Endothelial cell (in vitro differentiated cells): ENCODE measurements at regions not wholly inside any gene's neighbourhood (a gene's known extent, or its start where the extent isn't known, plus 50 kb on each side); places are given as distances from the start of the nearest gene placed in this dataset.

Source experiments
- DNase-seq: peaks from one replicate; pipeline ENCODE4 v3.0.0; 2021; ENCODE audit warnings: low spot score
- H3K27ac Mint-ChIP-seq: one replicate; pipeline ENCODE4 v1.8.0; 2021; ENCODE audit warnings: mixed read lengths, inconsistent platforms; ENCODE audit not compliant: unreplicated experiment
- H3K27me3 Mint-ChIP-seq: one replicate; pipeline ENCODE4 v1.8.0; 2021; ENCODE audit warnings: mild to moderate bottlenecking, moderate library complexity, mixed read lengths, inconsistent platforms; ENCODE audit not compliant: unreplicated experiment
- H3K36me3 Mint-ChIP-seq: one replicate; pipeline ENCODE4 v1.8.0; 2021; ENCODE audit warnings: mild to moderate bottlenecking, low read depth, mixed read lengths, inconsistent platforms; ENCODE audit not compliant: unreplicated experiment
- H3K4me1 Mint-ChIP-seq: one replicate; pipeline ENCODE4 v1.8.0; 2021; ENCODE audit warnings: mild to moderate bottlenecking, mixed read lengths, inconsistent platforms; ENCODE audit not compliant: unreplicated experiment
- H3K4me3 Mint-ChIP-seq: one replicate; pipeline ENCODE4 v1.8.0; 2021; ENCODE audit warnings: mild to moderate bottlenecking, mixed read lengths, inconsistent platforms; ENCODE audit not compliant: unreplicated experiment
- H3K9me3 Mint-ChIP-seq: one replicate; pipeline ENCODE4 v1.8.0; 2021; ENCODE audit warnings: mixed read lengths, inconsistent platforms; ENCODE audit not compliant: unreplicated experiment
- TF ChIP-seq, protein P1 (sequence below): fragments of 200-600 bp; sonication (generic); IDR thresholded peaks from one replicate; pipeline ENCODE4 v1.5.0; 2021; ENCODE audit warnings: antibody characterized with exemption; ENCODE audit not compliant: unreplicated experiment

DNA sequence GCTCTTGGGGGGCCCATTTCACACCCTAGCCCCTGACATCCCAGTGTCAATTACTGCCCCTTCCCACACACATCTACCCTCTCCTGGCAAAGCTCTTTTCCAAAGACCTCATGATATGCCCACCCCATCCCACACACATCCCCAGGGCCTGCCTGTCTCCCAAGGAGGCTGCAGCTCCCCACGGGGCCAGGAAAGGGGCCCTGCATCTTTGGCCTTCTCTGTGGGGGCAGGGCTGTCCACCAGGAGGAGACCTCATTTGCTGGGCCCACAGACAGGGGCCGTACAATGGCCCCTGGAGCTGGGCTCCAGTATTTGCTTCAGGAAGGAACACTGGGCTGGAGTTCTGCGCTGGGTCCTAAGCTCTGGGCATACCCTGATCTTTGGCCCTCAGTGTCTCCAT, 65.6 kb upstream of the RUNX3 start:
- no peaks in the 10 kb centered on the region for H3K9me3 Mint-ChIP-seq
- TF ChIP-seq, protein P1, sequence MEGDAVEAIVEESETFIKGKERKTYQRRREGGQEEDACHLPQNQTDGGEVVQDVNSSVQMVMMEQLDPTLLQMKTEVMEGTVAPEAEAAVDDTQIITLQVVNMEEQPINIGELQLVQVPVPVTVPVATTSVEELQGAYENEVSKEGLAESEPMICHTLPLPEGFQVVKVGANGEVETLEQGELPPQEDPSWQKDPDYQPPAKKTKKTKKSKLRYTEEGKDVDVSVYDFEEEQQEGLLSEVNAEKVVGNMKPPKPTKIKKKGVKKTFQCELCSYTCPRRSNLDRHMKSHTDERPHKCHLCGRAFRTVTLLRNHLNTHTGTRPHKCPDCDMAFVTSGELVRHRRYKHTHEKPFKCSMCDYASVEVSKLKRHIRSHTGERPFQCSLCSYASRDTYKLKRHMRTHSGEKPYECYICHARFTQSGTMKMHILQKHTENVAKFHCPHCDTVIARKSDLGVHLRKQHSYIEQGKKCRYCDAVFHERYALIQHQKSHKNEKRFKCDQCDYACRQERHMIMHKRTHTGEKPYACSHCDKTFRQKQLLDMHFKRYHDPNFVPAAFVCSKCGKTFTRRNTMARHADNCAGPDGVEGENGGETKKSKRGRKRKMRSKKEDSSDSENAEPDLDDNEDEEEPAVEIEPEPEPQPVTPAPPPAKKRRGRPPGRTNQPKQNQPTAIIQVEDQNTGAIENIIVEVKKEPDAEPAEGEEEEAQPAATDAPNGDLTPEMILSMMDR, result no peak
- H3K36me3 Mint-ChIP-seq, result peaks cover 11% of the 10 kb centered on the region
- no peak overlapping the region for H3K27ac Mint-ChIP-seq
- peaks cover 14% of the 10 kb centered on the region for H3K4me1 Mint-ChIP-seq
- H3K4me3 Mint-ChIP-seq, result no peak overlapping the region
- peaks cover 5% of the 10 kb centered on the region for H3K27me3 Mint-ChIP-seq
- DNase-seq, result no peak

DNA sequence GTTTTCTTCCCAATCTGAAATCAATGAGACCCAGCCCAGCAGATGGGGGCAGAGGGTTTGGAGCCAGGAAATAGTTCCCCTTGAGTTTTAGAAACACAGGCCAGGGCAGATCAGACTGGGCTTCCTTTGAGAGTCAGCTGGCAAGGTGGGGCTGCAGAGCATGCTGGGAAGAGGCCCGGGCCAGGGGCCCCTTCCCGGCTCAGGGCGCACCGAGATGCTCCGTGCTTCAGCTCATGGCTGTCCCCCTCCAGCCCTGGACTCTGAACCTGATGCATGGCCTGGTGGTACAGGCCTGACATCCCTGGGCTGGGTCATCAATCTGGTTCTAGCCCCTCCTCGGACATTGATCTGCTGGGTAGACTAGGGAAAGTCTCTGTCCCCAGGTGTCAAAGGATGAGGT, 65.1 kb upstream of the RUNX3 start:
- no peak overlapping the region for H3K4me3 Mint-ChIP-seq
- H3K36me3 Mint-ChIP-seq, result peaks cover 11% of the 10 kb centered on the region
- no peak for DNase-seq
- peaks cover 5% of the 10 kb centered on the region for H3K27me3 Mint-ChIP-seq
- TF ChIP-seq, protein P1, result no peak
- no peaks in the 10 kb centered on the region for H3K9me3 Mint-ChIP-seq
- H3K4me1 Mint-ChIP-seq, result peaks cover 14% of the 10 kb centered on the region
- no peak overlapping the region for H3K27ac Mint-ChIP-seq

DNA sequence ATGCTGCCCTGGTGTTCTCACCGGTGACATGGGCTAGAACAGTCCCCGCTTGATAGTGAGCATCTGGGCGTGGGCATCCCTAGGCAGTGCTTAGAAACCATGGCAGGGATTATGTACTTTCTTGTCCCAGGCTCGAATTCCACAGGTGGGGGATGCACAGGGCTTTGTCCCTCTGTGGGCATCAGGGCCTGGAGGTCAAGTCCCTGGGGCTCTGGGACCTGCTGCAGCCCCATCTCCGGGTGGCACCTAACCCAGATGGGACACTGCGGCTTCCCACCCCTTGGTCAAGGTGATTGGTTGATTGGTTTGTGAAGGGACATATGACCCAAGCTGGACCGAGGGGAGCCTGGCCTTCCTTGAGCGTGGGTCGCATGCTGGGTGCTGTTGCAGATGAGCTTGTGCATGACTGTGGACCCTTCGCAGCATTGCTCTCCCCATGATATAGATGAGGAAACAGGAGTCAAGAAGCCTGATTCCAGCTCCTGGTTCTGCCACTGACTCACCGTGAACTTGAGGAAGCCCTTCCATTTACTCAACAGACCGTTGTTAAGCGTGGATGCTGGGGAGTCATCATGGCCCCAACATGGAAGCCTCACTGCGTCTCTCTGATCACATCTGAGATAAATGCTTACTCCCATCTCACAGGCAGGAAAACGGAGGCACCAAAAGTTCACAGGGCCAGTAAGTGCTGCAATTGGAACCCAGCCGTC, 64.0 kb upstream of the RUNX3 start:
- Mint-ChIP-seq H3K4me1 (peaks cover 18% of the 10 kb centered on the region), H3K4me3 (no peak overlapping the region), H3K36me3 (peaks cover 15% of the 10 kb centered on the region), H3K27ac (no peak overlapping the region), H3K27me3 (peaks cover 4% of the 10 kb centered on the region), H3K9me3 (no peaks in the 10 kb centered on the region)
- no peak for DNase-seq
- TF ChIP-seq, protein P1, result no peak

DNA sequence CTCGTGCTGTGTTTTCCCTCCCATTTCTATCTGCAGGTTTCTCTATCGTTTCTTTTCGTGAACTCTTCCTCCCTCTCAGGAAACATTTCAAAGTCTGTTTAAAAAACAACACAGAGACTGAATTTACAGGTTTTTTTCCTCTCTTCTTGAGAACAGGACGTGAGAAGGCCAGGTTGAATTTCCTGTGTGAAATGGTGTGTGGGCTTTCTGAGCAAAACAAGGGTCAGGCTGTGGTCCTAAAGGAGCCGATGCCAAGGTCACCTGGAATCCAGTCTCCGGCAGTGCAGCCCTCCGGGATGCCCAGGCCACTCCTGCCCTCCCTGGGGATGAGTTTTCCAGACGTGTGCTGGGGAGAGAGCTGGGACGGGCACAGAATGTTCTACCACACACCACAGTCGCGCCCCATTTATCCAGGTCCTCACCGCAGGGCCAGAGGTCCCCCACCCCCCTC, 62.7 kb upstream of the RUNX3 start:
- Mint-ChIP-seq H3K4me1 (peaks cover 18% of the 10 kb centered on the region), H3K9me3 (no peaks in the 10 kb centered on the region), H3K27ac (peak overlapping the region; percentile 7), H3K4me3 (peak overlapping the region; percentile 6), H3K27me3 (peaks cover 11% of the 10 kb centered on the region), H3K36me3 (peaks cover 15% of the 10 kb centered on the region)
- TF ChIP-seq, protein P1, result no peak
- no peak for DNase-seq

DNA sequence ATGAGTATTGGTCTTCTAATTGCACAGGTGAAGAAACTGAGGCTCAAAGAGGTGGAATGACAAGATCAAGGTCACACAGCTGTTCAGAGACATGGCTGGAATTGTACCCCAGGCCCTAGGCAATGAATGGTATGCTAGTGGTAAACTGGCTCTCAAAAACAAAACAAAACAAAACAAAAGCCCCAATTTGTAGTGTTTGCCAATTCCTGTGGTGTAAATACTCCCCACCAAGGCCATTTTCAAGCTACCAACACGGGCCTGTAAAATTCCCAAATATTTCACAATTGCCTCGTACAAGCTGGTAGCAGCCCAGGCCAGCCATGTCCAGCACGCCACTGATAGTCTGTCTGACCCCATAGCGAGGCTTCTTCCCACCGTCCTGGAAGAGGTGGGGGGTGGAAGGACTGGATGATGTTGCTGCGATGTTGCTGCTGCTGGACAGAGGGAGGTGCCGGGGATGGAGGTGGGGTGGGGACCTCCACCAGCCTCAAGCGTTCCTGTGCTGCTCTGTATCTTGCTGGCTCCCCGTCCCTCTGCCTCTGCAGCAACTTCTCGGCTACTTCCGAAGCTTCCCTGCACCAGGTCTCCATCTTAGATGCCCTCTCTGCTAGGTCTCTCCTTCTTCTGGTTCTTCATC, 62.2 kb upstream of the RUNX3 start:
- DNase-seq, result no peak
- H3K9me3 Mint-ChIP-seq, result no peaks in the 10 kb centered on the region
- peaks cover 11% of the 10 kb centered on the region for H3K27me3 Mint-ChIP-seq
- H3K27ac Mint-ChIP-seq, result peak overlapping the region; percentile 7
- peaks cover 18% of the 10 kb centered on the region for H3K4me1 Mint-ChIP-seq
- TF ChIP-seq, protein P1, result no peak
- peaks cover 15% of the 10 kb centered on the region for H3K36me3 Mint-ChIP-seq
- peak overlapping the region; percentile 6 for H3K4me3 Mint-ChIP-seq
